Omental fat pad (tissue), 3 donors: ENCODE measurements at regions not wholly inside any gene's neighbourhood (a gene's known extent, or its start where the extent isn't known, plus 50 kb on each side); places are given as distances from the start of the nearest gene placed in this dataset.

ENCODE experiments used
- ATAC-seq: fragments of 150-250 bp; one replicate; pipeline ENCODE4 v1.9.1; 2016; ENCODE audit warnings: mild to moderate bottlenecking, moderate library complexity; ENCODE audit not compliant: low FRiP score
- DNase-seq: peaks from one replicate; pipeline ENCODE4 v3.0.0-alpha.2; 2019; ENCODE audit warnings: low spot score
- CTCF ChIP-seq, 3 donors: fragments of 450-650 bp; IDR thresholded peaks; one replicate each; pipeline ENCODE4 v1.5.1; 2016 to 2017; ENCODE audit warnings: antibody characterized with exemption in 3 of 3, mild to moderate bottlenecking in 3 of 3, moderate library complexity in 2 of 3

- no peak for TF ChIP-seq CTCF (IDR thresholded peaks at IDR 0.05)
- no peak for DNase-seq
- no peak for ATAC-seq
Observed at GRCh38 chr5:67353500-67354450, 157.2 kb upstream of the CD180 start.

- no peak for TF ChIP-seq CTCF (IDR thresholded peaks at IDR 0.05)
- no peak for DNase-seq
- ATAC-seq: no peak
Observed at GRCh38 chr5:67350618-67351201, 154.1 kb upstream of the CD180 start.

- TF ChIP-seq CTCF (IDR thresholded peaks at IDR 0.05): no peak
- DNase-seq (no peak), ATAC-seq (no peak)
Observed at GRCh38 chr5:67350185-67350584, 153.6 kb upstream of the CD180 start.

- DNase-seq: no peak
- TF ChIP-seq CTCF (IDR thresholded peaks at IDR 0.05): no peak
- no peak for ATAC-seq
Observed at GRCh38 chr5:67347821-67348220, 151.2 kb upstream of the CD180 start.

- DNase-seq: no peak
- no peak for ATAC-seq
- no peak for TF ChIP-seq CTCF (IDR thresholded peaks at IDR 0.05)
Observed at GRCh38 chr5:67346611-67347010, 150.0 kb upstream of the CD180 start.

- TF ChIP-seq CTCF (IDR thresholded peaks at IDR 0.05): no peak
- ATAC-seq (no peak), DNase-seq (no peak)
Observed at GRCh38 chr5:67344870-67345269, 148.3 kb upstream of the CD180 start.

GRCh38 chr5:67343835-67344234 lies 147.2 kb upstream of the CD180 start:
- ATAC-seq: no peak
- no peak for TF ChIP-seq CTCF (IDR thresholded peaks at IDR 0.05)
- no peak for DNase-seq
